Hepatocyte (in vitro differentiated cells): ENCODE measurements at regions not wholly inside any gene's neighbourhood (a gene's known extent, or its start where the extent isn't known, plus 50 kb on each side); places are given as distances from the start of the nearest gene placed in this dataset.

Experiments used
- EZH2 ChIP-seq: fragments of 200-600 bp; sonication (generic); IDR thresholded peaks from 2 replicates; pipeline ENCODE4 v1.6.1; 2016; ENCODE audit warnings: antibody characterized with exemption, mild to moderate bottlenecking, borderline replicate concordance
- EZH2phosphoT487 ChIP-seq: fragments of 200-600 bp; sonication (generic); IDR thresholded peaks from one replicate; pipeline ENCODE4 v1.6.1; 2018; ENCODE audit warnings: antibody characterized with exemption, mild to moderate bottlenecking, low read depth, moderate library complexity; ENCODE audit not compliant: unreplicated experiment, severe bottlenecking
- TF ChIP-seq, protein P1 (sequence below): fragments of 200-600 bp; sonication (generic); IDR thresholded peaks from 2 replicates; pipeline ENCODE4 v1.5.1; 2016; ENCODE audit warnings: antibody characterized with exemption, mild to moderate bottlenecking; ENCODE audit not compliant: poor library complexity

DNA sequence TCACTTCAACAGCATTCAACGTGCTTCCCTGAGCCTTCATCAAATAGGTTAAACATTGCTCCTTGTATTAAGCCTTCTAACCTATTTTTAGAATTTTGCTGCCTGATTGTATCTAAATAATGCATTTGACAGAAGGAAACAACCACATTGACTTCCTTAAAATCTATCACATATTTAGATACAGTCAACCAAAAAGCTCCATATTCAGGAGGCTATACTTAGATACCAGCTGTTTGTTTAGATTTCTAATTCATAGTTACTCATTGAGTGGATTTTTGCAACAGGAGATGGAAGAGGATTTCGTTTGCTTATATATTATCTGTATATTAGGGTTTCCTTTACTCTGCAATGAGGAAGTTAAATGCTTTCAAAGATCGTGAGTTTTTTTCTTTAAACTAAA, 241.1 kb upstream of the PPP1R2C start:
- TF ChIP-seq, protein P1, sequence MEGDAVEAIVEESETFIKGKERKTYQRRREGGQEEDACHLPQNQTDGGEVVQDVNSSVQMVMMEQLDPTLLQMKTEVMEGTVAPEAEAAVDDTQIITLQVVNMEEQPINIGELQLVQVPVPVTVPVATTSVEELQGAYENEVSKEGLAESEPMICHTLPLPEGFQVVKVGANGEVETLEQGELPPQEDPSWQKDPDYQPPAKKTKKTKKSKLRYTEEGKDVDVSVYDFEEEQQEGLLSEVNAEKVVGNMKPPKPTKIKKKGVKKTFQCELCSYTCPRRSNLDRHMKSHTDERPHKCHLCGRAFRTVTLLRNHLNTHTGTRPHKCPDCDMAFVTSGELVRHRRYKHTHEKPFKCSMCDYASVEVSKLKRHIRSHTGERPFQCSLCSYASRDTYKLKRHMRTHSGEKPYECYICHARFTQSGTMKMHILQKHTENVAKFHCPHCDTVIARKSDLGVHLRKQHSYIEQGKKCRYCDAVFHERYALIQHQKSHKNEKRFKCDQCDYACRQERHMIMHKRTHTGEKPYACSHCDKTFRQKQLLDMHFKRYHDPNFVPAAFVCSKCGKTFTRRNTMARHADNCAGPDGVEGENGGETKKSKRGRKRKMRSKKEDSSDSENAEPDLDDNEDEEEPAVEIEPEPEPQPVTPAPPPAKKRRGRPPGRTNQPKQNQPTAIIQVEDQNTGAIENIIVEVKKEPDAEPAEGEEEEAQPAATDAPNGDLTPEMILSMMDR, result no peak
- TF ChIP-seq EZH2 (no peak), EZH2phosphoT487 (no peak)
